ENCODE measurements at regions not wholly inside any gene's neighbourhood (a gene's known extent, or its start where the extent isn't known, plus 50 kb on each side); places are given as distances from the start of the nearest gene placed in this dataset.

DNA sequence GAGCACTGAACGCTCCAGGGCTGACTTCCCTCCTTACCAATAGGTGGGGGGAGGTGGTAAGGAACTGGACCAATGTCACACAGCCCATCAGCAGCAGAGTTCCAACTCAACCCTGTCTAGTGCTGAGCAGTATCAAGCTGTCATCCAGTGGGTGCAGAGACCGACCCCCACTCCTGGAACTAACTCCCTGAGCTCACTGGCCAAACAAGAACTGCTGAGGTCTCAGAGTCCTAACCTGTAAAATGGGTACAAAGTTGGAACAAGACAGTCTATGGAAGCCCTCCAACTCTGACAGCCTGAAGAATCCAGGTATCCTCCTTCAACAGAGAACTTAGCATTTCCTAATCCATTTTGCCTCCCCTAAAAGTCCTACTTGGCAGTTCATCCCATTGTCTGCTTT is 91.1 kb upstream of the CLMN start:
- DNase-seq, result no peak

DNA sequence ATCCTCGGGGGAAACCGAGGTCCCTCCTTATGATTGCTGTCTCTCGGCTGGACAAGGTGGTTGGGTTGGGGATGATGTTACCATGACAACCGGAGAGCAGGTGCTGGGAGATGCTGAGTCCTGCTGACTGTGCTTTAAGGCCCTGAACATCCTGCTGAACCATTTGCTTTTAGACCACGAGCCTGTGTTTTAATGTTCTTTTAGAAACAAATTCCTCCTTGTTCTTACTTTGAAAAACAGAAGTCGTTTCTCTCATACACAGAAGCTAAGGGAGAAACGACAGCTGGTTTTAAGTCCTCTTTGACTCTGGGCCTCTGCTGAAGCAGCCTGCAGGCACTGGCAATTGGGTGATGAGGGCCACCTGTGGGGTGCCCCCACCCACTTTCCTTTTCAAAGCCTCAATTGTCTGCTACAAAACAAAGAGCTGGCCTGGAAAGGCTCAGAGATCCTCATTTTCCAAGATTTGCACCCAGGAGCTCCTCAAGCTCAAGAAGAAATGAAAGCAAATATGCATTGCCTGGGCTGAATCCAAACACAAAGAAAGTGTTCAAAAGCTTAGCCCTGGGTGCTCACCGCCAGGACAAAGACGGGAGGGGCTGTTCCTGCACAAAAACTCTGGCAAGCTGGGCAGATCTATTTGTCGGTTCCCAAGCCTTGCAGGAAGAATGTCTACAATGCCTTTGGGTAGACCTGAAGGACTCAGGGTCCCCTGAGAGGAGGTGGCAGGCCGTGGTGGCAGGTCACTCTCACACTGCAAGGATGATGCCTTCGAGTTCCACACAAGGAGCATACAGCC is 90.0 kb upstream of the CLMN start:
- DNase-seq, result no peak

DNA sequence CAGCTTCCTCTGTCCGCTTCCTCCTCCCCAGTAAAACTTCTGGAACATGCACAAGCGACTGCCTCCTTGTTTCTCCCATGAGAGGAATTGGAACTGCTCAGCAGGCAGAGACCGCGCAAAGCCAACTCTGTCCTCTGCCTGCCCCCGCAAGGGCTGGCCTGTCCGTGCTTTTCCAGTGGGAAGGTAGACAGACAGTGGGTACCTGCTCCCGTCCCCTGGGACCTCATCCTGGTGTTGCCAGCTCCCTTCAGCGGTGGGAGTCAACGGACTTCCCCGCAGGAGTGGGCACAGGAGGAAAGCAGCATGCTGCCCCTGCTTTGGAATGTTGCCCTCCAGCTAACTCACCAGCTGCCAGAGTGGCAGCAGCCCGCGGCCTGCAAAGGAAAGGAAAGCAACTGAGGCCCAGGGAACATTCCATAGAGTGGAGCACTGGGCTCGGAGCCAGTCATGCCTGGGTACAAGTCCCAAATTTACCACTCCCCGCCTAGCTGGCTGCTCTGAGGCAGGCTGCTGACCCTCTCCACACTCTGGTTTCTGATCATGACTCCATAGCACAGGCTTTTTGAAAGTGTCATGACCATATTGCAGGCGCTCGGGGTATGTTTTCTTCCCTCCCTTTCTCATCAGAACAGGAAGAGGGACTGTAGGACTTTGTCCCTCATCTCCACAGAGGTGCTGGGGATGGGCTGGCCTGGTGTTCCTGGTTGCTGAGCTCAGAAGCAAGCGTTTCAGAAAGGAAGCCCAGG is 89.2 kb upstream of the CLMN start:
- no peak for DNase-seq

DNA sequence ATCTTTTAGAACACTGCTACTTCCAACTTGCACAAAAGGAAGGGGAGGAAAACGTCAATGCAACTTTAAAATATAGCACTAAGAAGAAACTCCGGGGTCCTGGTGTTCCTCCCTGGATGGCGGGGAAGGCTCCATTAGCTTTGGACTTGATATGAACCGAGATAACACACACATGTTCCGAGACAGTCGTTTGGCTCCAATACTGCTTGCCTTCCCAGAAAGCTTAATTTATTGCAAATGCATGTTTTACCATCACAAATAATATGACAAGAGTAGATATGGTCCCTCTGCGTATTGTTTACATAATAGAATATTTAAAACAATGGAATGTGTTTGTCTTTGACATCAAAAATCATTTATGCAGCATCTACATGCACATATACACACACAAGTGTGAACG is 87.6 kb upstream of the CLMN start:
- DNase-seq, result no peak

DNA sequence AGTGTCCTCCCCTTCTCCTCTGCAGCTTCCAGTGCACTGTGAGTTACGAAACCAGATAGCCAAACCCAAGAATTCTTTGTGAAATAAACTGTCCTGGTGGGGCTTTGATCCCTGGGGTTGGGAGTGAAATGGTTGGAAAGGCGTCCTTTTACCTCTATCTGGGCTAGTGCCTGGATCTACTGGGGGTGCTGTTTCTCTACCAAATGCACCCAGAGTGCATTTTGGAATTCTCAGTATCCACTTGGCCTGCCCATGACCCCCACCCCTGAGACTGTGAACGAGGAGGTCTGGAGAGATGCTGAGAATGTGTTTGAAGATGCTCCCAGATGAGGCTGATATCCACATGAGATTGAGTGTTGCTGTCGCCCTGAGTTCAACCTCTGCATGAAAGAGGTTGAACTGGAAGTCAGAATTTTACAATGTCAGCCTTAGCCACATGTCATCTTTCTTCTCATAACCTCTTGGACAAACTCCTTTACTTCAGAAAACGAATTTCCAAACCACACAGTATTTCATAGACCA is 87.1 kb upstream of the CLMN start:
- DNase-seq, result no peak

DNA sequence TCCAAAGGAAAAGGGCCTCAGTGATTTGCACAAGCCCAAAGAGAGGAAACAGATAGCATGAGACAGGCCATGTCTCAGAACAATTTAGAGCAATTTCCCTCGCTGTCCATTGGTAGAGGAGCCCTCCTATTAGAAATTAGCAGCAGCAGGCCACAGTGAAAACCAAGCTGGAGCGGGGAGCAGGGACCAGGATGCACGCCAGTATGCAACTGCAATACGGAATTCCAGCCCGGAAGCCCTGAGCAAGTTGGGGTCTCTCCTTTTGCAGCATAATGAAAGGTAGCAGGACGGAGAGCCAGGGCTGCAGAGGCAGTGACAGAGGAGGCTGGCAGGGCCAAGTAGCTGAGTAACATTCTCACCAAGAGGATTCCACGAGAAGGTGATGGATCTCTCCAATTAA is 84.9 kb upstream of the CLMN start:
- DNase-seq, result no peak

DNA sequence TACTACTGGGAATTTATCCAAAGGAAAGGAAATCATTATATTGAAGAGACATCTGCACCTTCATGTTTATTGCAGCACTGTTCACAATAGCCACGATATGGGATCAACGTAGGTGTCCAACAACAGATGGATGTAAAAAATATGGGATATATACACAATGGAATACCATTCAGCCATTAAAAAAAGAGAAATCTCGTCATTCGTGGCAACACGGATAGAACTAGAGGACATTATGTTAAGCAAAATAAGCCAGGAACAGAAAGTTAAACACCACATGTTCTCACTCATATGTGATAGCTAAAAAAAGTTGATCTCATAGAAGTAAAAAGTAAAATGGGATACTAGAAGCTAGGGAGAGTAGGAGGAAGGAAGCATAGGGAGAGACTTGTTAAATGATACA is 82.9 kb upstream of the CLMN start:
- DNase-seq, result no peak

DNA sequence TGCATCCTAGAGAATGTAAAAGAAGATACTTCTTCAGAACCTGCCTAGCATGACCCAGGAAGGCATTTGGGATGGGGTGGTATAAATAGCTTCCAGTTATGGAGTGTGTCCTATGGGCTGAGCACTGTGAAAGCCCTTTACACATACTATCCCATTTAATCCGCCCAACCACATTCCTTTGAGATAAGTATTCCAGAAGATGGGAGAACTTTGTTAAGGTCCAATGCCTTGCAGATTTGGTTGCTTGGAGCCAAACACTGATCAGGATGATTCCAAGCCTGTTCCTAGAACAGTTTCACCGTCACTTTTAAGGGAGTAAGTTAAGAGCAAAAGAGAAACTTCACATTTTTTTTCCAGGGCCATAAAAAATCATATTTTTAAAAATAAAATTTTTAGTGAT is 82.5 kb upstream of the CLMN start:
- no peak for DNase-seq

DNA sequence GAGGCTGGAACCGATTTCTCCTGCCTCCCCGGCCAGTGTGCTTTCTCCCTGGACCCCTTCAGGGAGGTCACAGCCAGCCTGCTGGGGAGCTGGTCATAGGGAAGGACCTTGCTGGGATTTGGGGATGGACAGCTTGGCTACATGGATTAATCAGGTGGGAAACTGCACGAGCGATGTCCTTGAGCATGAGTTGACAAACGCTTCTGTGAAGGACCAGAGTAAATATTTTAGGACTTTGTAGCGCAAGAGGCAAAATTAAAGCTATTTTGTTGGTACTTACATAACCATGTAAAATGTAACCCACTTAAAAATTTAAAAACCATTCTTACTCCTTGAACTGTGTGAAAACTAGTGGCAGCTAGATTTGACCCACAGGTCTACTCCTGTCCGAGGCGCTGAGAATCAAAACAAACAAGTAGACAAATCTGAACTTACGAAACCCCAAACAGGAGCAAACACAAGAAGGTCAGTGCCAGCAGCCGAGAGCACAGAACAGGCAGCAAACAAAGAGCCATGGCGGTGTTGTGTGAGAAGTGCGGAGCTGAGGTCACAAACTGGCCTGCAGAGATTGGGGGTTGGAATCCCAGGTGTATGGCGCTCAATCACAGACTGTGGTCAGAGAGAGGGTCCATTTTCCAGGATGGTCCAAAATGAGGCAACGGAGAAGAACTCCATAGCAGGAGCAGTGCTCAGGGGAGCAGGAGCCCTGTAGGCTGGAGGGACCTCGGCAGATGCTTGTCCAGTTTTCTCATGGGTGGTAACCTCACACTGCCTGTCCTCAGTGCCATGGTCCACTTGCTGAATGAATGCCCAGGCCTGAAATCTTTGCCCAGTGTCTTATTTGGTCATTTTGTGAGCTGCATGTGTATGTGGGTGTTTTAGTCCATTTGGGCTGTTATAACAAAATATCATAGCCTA is 79.2 kb upstream of the CLMN start:
- DNase-seq, result no peak

DNA sequence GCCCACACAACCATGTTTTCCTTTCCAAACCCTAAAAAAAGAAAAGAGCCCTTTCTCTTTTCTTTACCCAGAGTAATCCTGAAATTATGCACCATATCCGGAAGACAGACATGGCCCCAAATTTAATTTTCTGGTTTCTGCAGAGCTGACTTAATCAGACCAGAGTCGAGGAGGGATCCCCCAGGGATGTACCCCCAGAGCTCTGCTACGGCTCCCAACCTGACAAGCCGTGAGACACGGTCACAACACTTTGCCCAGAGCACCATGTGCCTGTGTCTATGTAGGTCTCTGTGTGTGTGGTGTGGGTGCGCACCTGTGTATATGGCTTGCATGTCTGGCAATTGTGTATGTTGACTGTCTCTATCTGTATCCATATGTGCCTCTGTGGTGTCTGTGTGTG is 77.6 kb upstream of the CLMN start:
- DNase-seq, result no peak

DNA sequence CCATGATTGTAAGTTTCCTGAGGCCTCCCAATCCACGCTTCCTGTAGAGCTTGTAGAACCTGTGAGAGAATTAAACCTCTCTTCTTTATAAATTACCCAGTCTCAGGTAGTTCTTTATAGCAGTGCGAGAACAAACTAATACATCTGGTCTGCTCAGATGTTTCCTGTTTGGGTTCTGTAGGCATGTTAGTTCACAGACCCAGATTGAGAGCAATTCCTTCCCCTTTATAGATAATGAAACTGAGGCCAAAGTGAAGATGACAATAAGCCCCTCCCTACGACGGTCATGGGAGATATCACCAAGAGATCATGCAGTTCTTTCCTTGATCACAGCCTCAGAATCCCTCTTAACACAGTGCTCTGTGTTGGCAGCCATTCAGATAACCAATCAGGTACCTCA is 76.5 kb upstream of the CLMN start:
- DNase-seq, result no peak

DNA sequence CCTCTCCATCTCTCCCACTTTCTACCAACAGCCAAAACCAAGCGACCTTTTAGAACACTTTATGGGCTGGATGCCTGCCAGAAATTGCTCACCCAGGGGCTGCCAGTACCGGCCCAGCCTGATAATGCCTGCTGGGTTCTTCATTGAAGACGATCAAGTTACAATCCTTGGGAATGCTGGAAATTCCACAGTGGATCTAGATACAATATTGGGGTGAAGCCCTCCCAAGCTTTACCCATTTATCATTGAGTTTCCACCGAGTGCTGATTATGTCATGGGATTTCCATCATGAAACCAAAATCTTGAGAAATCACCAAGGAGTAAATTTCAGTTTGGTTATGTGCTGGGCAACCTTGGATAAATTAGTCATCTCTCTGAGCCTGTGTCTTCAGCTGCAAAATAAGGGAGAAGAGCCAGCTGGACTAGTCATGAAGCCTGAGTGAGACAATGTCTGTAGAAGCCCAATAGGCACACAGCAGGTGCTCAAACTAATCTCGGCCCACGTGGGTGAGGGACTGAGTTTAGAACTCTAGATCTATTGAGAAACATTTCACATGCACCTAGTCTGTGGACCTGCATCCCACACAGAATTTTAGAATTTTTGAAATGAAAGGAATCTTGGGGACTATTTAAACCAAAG is 75.5 kb upstream of the CLMN start:
- no peak for DNase-seq

DNA sequence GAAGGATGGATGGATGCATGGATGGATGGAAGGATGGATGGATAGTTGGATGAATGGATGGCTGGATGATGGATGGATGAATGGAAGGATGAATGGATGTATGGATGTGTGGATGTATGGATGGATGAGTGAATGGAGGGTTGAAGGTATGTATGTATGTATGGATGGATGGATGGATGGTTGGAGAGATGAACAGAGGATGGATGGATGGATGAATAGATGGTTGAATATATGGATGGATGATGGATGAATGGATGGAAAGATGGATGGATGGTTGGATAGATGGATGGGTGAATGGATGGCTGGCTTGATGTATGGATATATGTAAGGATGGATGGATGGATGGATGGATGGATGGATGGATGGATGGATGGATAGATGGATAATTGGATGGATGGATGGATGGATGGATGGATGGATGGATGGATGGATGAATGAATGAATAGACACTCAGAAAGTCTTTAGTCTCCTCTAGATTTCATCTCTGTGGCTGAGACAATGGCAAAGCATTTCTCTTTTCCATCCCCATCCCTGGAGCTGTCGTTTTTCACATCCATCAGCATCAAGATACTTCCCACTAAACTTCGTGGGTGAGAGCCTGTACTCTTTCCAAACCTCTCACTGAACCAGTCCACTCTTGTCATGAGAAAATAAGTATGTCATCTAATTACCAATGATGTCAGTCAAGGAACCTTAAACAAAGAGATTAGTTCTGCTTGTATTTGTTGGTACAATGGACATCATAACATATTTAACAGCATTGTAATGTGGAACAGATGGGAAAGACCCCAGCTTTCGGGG is 74.8 kb upstream of the CLMN start:
- no peak for DNase-seq

DNA sequence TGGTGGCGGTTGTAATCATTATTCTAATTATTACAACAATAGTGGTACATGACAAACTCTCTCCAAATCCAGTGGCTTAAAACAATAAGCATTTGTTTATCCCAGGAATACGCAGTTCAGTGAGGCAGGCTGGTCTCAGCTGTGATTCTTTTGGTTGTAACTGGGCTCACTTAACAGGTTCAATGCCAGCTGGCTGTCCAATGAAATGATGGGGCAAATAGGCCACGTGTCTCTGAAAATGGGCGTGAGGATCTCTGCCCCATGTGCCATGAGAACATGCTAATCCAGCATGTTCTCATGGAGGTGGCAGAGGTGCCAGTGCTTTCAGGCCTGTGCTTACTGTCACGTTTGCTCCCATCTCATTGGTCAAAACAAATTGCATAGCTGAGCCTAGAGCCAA is 73.1 kb upstream of the CLMN start:
- DNase-seq, result no peak

DNA sequence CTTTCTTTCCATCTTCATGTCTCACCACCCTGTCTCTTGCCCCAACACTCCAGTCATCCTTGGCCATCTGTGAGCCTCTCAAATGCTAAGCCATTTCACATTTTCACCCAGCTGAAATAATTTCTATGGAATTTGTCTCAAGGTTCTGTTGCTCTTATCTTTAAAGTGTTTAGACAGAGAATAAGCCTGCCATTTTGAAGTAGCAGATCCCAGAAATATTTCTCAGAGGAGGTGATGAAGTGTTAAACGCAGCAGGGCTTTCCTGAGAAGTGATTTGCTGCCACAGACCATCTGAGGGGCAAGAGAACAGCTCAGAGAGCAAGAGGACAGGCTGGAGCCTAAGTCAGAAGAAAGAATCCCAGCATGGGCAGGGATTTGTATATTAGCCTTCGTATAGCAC is 71.6 kb upstream of the CLMN start:
- DNase-seq, result no peak

DNA sequence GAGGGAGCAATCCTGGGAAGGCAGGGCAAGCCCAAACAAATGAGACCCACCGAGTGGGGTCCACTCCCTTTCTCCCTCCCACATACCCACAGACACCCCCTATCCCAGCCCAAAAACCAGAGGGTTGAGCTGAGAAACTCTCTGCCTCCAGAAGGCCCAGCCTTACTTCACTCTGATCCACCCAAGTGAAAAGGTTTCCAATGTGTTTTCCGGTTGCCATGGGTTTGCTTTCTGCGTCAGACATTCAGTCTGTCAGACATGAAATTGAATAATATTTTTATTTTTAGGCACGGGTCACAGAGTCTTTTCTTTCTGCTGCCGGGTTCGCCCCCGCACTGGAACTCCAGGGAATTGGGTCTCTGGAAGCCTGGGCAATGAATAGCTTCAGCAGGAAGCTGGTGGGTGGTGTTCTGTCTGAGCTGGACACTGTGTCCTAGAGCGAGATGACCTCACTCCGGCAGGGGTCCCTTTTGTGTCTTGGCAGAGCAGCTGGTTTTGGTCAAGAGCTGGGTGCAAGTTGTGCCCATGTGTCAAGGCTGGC is 69.8 kb upstream of the CLMN start:
- no peak for DNase-seq

DNA sequence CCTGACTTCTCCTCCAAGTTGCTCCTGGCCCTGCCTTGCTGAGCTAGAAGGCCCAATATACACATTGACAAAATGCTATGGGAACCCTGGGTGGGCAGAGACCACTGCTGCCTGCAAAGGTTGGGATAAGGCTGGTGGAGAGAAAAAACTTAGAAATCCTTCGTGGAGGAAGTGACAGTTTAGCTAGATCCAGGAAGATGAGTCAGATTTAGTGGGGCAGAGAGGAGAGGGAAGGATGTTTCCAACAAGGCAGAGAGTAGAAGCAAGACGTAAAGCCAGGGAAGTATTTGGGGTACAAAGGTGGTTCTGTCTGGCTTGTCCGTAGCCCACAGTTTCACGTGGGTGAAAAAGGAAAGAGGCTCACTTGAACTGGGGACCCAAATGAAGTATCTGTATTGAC is 69.0 kb upstream of the CLMN start:
- no peak for DNase-seq

DNA sequence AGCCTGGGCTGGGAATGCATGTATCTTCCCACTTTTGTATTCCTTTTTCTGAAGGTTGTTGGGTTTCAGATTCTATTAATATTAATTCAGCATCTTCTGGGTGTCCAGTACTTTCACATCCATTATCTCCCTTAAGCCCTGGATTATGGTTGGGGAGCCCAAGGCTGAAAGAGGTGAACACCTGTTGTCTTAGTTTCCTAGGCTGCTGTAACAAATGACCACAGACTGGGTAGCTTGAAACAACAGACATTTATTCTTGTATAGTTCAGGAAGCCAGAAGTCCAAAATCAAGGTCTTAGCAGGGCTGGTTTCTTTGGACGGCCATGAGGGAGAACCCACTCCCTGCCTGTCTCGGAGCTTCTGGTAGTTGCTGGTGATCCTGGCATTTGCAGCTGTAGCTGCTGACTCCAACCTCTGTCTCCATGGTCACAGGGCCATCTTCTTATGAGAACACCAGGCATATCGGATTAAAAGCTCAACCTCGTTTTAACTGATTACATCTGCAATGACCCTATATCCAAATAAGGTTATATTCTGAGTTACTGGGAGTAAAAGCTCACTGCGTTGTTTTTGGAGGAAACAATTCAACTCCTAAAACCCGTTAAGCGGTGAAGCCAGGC is 68.2 kb upstream of the CLMN start:
- DNase-seq, result no peak

DNA sequence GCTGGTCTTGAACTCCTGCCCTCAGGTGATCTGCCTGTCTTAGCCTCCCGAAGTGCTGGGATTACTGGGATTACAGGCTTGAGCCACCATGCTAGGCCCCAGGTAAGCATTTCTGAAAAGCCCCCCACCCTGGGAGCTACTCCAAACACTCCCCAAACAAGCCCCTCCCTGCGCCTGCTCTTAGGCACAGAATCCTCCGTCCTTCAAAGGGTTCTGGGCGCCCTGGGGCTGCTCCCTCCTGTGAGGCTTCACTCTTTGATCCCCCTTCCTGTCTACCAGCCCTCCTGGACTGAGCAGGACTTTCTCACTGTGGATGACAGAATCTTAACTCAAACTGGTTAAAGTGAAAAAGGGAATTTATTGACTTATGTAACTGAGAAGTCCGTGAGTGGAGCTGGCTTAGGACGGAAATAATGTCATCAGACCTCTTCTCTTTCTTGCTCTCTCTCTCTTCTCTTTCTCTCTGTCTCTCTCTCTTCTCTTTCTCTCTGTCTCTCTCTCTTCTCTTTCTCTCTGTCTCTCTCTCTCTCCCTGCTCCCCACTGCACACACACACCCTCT is 66.9 kb upstream of the CLMN start:
- no peak for DNase-seq

DNA sequence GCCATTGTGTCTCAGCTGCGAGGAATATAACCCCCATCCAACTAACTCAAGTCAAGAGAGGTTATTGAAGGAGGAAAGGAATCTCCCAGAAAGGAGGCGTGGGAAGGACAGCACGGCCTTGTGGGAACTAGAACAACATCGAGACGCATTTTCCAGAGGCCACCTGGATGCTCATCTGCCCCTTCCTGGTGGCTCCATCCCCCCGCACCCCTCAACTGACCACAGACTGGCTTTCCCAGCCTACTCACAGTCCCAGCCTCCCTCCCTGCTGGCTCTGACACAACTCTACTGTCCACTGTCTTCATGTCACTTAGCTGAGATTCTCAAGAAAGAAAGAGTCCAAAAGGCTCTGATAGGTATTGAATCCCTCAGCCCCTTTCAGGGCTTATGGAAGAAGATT is 66.0 kb upstream of the CLMN start:
- no peak for DNase-seq

DNA sequence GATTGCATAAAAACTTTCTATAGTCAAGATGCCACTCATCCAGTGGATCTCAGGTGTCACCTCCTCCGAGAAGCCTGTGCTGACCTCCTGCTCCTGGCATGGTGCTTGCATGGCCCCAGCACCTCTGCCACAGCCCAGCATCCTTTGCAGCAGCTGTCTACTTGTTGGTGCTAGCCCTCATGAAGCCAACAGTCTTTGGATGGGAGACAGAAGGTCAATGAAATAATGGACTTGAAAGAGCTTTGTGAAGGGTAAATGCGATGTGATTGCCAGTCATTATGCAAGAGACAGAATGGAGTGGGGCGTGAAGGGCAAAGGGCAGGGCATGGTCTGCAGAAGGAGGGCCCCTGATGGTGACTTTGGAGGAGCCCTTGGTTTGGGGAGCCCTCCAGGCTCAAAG is 63.0 kb upstream of the CLMN start:
- DNase-seq, result no peak
